Fibroblast of skin of left quadriceps (primary cell): ENCODE measurements at regions not wholly inside any gene's neighbourhood (a gene's known extent, or its start where the extent isn't known, plus 50 kb on each side); places are given as distances from the start of the nearest gene placed in this dataset.

Experiments used
- DNase-seq, 2 experiments: peaks; one replicate each; pipeline ENCODE4 v3.0.0-alpha.2; 2013; ENCODE audit warnings: low read depth in 2 of 2

DNA sequence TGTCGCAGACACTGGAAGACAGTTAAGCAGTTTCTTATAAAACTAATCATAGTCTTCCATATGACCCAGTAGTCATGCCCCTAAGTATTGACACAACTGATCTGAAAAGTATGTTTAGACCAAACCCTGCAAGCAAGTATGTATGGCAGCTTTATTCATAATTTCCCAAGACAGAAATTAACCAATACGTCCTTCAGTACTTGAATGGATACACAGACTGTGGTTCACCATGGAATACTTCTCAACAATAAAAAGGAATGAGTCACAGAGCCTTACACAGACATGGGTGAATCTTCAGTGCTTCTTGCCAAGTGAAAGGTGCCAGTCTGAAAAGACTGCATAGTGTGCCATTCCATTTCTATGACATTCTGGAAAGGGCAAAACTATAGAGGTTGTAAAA lies 50.2 kb upstream of the AKR1E2 start:
- peak; percentile 55 to 63 for DNase-seq

DNA sequence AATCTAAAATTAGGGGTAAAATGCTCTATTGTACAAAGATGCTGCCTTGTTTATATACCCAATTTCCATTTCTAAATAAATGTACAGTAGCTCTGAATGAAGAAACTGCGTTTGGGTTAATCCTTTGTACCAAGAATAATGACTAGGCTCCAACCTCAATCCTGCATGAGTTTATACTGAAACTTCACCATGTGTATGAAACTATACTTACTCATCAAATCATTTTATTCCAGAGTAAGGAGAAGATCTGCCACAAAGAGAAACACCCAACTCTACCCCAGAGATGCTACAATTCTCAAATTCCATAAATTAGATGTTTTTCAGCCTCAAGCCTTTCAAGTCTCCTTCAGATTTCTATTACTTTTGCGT lies 53.8 kb upstream of the AKR1E2 start:
- no peak for DNase-seq

DNA sequence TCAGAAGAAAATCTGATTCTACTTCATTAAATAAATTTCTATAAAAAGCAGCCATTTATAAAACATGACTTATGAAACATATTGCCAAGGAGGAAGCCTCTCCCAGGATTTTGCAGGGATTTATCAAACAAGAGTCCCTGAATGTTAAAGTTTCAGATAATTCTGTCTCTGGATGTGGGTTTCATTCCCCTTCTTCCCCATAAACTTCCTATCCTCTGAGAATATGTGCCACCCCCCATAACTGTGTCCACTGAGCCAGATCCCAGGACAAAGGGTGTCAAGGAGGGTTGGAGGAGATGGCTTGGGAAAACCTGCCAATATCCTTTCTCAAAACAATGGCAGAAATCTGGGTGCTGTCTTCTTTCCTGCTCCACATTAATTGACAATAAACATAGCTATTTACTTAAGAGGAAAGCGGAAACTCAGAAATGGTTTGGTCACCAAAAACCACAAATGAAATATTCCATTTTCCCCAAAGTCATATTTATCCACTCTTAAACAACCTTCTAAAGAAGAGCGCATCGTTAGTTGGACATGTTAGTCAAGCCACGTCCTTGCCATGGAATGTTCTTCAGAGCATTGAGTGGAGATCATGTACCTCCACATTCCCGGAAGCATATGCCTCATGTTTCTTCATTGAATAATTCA lies 54.3 kb upstream of the AKR1E2 start:
- peak; percentile 47 to 58 for DNase-seq

DNA sequence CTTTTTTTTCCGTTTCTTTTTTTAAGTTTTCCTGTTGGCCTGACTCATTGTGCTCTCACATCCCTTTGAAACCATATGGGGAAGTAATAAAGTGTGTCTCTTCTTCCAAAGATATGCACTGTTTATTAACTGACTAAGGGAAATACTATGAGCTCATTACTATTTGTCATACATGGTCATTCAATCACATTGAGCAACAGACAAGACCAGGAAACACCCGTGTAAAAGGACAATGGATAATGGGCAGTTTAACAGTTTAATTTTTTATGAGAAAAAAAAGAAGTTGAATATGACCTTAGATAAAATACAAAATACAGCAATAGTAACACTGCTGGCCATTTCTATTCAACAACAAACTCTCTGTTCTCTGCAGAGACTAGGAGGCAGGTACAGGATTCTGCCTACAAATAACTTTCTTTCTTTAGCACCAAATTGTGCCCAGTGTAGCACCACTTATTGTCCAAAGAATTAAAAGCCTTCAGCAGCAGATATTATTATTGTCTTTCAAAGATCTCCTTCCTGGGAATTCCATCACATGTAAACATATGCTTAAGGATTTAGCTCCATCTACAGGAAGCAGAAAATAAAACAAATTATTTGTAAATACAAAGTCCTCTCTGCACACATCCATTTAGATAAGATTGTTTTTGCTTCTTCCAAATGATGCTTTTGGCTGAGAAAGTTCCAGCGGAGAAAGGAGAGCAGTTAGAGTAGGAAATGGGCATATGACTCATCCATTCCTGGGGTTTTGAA lies 55.0 kb upstream of the AKR1E2 start:
- peak; percentile 87 to 89 for DNase-seq

DNA sequence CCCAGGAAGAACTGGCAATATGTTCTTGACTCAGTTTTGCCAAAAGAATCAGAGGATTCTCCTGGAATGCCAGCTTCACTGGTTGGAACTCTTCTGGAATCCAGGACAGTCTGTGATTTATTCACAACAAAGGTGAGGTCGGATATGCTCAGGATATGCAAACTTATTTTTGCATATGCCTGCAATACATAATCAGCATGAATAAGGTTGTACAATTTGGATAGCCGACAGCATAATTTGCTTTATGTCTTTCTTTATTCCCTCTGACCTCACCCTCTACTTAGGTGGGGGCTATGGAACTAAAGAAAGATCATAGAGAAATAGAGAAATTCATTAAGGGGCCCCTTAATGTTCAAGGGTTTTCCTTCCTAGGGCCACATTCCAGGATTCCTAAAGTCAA lies 57.6 kb upstream of the AKR1E2 start:
- no peak for DNase-seq

DNA sequence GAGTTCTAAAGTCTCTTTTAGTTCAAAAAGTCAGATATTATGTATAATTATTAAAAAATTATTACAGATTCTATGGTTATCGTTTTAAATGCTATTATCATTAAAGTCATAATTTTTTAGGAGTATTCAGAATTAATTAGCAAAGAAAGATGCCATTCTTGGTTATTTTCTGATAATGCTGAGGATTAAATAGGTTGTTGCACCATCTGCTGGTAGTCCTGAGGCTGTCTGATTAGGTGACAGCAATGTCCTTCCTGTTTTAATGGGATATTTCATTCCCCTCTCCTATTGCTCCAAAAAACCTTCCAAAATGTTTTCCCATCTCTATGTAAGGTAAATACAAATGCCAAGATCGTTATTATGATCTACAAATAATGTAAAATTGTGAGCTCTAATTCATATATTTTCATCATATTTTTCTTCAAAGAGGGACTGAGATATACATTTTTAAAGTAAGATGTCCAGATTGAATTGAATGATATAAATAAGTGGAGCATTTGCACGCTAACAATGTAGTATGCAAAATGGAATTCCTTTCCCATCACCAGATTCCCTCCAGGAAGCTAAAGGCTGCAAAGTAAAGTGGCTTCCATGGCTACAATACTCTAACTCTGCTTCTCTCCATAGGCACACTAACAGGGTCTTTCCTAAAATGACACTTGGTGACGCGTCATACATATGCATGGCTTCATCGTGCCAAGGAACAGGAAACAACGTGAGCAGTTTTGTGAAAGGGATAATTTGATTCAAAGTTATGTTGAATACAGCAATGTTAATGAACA lies 58.8 kb upstream of the AKR1E2 start:
- DNase-seq = no peak

DNA sequence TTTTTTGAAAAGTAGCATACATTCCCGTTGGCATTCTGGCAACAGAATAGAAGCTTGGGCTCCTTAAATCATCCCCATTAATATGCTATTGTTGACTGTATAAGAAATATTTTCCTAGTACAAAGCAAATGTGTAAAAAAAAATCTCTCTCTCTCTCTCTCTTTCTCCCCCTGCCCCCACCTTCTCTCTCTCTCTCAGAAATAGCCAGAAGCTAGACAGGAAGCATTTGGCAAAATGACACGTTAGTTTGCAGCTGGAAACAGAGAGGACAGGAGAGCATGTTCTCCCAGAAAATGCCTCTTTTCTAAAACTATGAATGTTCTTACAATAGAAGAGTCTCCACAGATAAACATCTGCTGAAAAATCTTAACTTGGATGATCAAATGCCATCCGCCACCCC lies 59.6 kb upstream of the AKR1E2 start:
- DNase-seq = no peak

DNA sequence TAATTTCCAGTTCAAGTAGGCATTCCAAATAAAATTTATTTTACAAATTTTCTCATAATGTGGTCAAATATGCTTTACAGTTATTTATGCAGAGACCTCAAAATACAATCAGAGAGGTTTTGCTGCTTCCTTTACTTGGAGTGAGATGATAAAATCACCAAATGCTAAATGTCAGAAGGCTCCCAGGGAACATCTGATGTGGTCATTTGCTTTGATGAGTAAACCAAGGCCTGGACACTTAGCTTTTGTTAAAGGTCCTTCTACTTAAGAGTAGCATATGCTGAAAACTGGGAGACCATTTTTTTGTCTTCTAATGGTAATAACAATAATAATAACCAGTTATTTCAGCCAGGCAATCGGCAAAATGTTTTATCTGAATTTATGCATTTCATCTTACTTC lies 60.6 kb upstream of the AKR1E2 start:
- DNase-seq = no peak

DNA sequence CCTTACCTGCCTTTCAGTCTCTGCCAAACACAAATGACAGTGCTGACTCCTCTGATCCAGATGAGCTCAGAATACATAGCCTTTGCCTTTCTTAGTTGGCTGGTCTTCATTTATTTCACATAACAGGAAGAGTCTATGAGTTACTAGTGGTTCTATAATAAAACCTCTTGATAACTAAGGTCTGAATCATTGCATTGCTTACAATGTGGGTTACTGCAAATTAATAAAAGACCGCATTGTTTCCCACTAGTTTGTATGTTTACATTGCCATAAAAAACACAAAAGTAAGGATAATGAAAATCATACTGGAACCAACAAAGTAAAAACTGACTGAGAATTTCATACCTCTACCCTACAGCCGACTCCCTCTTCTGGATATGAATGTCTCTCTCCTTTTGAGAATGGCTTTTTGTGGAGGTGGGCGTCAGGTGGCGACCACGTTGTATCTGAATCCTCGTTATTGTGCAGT lies 62.0 kb upstream of the AKR1E2 start:
- DNase-seq = peak; percentile 82

DNA sequence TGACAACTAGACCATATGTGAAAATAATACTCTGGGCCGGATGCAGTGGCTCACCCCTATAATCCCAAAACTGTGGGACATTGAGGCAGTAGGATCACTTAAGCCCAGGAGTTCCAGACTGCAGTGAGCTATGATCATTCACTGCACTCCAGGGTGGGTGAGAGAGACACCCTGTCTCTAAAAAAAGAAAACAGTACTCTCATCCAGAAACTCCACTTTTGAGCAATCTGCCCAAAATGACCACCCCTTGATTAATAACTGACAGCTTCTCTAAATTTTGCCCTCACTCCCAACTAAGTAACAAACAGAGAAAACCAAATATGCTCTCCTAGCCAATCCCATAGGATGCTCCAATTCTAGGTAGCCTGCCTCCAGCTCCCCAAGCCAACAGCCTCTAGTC lies 62.5 kb upstream of the AKR1E2 start:
- DNase-seq = no peak

DNA sequence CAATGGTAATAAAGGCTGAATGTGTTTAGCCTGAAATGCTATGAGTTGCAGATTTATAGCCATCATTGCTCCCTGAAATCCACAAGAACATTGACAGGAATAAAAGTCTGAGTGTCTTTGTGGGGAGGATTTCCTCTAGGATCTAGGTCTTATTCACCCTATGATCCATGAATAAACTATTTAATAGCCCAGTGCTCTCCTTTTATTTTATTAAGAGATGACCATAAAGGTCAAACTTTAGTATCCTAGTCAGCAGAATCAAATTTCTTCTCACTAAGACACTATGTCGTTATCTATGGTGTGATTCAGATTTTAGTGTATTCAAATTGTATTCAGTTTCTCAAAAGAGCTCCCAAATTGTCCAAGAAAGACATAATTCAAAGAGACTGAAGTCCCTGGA lies 67.8 kb upstream of the AKR1E2 start:
- no peak for DNase-seq

DNA sequence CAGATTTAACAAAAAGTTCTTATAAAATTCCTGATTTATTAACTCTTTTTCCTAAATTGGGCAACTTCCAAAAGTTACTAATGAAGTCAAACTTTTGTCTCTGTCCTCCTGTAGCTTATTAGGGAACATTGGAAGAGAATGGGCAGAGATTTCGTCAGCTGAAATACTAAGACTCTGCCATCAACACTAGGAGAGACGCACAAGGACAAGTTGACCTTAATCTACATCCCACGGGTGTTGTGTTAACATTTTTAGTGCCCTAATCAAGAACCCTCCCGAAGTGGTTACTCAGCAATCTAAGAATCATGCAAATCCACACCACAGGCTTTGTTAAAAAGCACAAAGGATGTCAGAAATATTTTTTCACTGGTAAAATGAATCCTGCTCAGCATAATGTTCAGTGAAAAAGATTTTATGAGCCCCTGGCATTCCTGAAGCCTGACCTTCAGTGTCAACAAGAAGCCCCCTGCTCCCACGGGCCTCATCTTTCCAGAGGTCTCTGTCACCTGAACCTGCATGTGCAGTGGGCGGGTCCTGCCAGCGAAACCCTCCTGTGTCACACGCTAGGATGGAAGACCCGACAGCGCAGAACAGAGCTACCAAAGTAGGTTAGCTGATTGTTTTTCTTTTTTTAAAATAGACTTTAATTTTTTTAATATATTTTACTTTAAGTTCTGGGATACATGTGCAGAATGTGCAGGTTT lies 70.6 kb upstream of the AKR1E2 start:
- DNase-seq = no peak

DNA sequence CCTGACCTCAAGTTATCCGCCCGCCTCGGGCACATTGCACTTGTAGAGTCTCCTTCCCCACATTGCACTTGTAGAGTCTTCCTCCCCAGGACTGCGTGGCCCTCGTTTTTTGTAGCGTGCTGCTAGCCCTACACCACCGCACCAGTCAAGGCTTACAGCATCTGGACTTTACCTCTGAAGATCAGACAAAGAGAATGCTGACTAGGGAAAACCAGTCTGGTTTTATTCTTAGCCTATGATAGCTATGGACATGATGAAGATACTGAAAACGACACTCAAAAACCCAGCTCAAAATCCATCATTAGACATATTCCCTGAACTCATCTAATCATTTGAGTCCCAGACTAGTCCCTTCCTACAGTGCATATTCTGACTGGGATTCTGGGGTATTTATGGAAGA lies 71.9 kb upstream of the AKR1E2 start:
- no peak for DNase-seq

DNA sequence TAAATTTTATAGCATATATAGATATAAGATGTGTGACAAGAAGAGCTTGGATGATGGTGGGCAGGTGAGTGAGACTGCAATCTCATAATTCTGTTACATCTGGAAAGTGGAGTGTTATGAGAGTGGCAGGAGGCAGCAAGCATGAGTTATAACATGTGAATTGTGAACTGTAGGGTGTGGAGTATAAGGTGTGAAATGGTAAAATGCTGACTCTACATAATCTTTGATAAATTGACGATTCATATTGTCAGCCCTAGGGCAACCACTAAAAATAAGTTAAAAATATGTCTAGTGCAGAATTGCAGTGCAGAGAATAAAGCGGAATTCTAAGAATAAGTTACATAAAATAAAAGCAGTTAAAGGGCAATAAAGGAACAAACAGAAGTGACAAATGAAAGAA lies 74.8 kb upstream of the AKR1E2 start:
- DNase-seq = no peak

DNA sequence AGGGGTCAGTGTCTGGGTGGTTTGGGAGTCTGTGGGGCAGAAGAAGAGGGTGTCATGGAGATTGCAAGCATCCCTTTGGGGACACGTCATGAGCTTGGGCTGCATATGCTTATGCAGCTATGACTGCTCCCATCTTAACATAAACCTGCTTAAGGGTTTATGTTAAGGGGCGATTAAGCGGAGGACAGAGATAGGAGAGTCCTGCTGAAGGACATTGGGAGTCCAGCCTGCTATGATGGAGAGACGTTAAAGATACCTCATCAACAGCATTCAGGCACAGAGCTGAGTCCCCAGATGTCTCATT lies 76.8 kb upstream of the AKR1E2 start:
- DNase-seq = no peak

DNA sequence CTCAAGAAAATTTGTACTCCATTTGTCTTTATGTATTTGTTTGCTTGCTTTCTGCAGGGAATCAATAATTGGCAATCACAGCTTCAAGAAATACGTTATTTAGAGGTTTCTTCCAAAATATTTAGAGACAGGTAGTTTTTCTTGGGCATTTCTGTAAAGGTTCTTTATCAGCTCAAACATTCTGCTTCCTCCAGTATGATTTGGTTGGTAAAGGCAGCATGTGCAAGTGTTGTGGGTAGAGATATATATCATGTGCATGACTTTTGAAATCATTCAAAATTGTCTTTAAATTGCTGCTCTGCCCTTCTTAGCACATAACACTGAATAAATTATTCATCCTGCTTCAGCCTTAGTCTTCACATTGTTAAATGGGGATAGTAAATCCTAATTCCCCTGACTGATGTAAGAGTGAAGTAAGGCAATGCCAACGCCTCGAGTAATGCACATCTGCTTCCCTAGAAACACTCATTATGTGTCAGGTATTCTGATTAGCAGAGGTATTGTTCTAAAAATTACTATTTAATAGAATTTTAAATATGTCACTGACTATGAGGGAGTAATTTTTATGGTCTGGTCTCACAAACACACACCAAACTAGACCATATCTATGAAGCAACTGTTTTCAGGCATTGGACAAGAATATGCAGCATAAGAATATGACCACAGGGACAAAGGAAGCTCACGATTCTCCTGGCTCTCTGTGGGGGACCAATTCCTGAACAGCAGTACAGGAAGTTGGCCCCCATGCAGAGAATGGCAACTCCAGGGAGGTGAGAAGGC lies 77.3 kb upstream of the AKR1E2 start:
- DNase-seq = no peak

DNA sequence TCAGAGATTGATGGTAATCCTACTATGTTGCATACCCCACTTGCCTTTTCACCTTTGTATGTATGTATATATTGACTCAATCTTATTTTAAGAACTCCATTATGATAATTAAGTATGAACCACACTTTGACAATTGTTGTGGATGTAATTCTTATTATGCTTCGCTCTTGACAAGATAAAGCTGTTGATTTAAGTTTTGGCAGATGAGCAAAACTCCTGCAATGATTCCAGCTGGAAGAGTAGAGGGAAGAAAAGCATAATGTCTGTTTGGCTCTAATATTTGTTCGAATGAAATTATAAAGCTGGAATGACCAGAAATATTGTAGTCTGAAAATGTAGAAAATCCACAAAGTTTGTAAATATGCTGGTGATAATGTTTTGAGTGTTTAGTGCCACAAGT lies 83.8 kb upstream of the AKR1E2 start:
- no peak for DNase-seq

DNA sequence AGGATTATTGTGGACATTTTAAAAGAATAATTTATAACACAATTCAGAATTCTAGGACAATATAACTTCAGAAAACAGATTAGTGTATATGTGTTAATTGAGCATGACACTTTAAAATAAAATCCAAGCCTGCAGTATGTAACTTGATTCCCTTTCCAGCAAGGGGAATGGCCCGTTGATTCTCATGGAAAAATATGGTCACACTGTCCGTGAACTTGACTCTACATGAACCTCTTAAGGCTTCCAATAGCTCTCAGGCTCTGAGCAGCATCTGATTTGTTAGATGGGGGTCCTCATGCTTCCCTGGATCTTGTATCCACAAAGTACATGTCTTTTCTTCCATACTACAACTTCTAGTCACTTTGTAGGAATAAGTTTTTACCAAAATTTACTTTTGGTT lies 85.5 kb upstream of the AKR1E2 start:
- DNase-seq = no peak

DNA sequence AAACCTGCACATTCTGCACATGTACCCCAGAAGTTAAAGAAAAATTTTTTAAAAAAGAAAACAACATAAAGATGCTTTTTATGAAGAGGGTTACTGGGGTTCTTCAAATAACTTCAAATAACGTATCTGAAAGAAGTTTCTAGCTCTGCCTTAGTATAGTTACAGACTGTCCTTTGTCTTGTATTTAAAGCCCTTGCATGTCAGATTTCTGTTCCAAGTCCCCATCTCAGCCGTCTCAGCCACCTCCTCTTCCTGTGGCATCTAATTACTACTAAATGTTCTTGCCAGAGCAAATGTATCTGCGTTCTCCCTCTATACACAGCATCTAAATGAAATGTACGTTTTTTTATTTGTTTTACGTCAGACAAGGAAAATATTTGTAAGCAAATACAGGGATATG lies 89.4 kb upstream of the AKR1E2 start:
- DNase-seq = no peak

DNA sequence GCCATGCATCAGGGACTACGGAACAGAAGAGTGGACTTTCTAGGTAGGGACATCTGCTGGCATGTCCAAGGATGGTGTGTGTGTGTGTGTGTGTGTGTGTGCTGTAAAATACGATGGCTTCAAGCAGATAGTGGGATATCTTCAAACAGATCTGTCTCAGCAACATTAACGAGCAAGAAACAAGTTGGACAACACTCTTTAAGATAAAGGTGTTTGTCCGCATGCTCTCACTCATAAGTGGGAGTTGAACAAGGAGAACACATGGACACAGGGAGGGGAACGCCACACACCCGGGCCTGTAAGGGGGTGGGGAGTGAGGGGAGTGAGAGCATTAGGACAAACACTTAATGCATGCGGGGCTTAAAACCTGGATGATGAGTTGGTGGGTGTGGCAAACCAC lies 89.8 kb upstream of the AKR1E2 start:
- no peak for DNase-seq

DNA sequence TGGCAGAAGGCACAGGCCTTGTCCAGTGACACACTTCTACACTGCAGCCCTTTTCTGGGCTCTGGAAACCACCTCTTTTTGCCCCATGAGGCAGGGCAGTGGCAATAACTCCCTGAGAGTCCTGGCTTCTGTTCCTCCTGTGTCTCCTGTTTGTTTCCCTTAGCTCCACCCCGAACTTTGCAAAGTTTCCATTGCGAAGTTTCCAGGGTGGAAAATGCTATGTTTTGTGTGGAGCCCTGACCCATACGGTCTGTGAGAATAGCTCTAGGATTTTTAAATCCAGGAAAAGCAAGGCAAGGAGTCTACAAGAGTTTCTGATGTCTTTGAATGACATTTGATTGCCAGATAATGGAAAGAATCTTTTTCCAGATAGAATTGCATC lies 92.2 kb upstream of the AKR1E2 start:
- DNase-seq = no peak
